IPS-NIHi7 (cell line): ENCODE measurements at regions not wholly inside any gene's neighbourhood (a gene's known extent, or its start where the extent isn't known, plus 50 kb on each side); places are given as distances from the start of the nearest gene placed in this dataset.

ENCODE experiments used
- DNase-seq: peaks from one replicate; pipeline ENCODE4 v3.0.0; 2012; ENCODE audit warnings: mixed read lengths; ENCODE audit errors: extremely low spot score

DNA sequence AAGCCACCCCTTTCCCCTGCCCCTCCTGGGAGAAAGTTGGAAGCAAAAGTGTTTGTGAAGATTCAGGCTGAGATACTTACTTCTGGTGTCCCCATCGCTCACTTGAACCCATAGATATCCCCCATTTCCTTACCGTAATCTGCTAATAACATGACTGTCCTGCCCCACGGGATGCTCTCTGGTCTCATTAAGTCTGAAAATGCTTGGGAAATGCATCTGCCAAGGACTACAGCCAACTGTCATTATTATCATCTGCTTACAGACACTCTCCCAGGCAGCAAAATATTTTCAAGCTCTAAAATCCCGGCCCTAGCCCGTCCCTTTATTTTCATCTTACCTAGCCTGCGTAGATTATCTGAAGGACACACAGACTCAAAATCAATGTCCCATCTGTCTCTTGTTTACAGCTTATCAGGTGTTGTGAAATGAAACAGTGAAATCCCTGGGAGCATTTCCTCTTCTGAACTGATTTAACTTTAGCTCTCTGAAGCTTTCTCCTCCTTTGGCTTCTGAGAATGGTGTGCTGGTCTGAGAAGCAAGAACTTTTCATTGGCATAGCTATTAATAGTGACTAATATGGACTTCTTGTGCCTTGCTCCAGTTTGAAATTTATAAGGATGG lies 126.9 kb upstream of the OSMR start:
- DNase-seq, result no peak

DNA sequence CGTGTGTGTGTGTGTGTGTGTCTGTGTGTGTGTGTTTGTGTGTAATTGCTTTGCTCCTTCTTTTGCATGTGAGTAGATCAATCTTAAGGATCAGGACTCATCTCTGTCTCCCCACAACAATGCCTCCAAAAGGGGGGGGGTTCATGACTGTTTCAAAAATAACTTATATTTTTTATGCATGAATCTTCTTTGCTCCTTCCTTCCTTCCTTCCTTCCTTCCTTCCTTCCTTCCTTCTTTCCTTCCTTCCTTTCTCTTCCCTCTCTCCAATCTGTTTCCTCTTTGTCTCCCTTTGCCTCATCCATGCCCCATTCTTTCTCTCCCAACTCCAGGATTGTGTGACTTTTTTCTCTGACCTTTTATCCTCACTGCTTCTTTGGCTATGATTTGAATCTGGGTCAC lies 126.4 kb upstream of the OSMR start:
- no peak for DNase-seq

GRCh38 chr5:38719916-38720315 lies 125.9 kb upstream of the OSMR start:
- DNase-seq, result no peak

- no peak for DNase-seq
Observed at GRCh38 chr5:38720554-38721361, 125.1 kb upstream of the OSMR start.

- no peak for DNase-seq
Observed at GRCh38 chr5:38722918-38723317, 122.9 kb upstream of the OSMR start.

DNA sequence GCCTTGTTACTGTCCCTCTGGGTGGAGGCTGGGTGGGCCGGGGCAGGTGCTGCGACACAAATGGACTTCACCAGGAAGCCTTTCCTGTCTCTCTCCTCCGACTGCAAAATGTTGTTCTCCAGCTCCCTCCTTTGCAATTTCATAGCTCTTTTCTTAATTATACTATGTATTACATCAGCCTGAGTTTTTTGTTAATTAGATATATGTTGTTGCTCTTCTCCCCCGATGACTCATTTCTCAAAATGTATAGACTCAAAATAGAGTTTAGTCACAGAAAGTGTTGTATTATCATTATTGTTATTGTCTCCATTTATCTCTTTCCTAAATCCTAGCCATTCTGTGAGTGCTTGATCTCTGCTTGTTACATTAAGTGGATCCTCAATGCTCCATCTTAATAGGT lies 122.4 kb upstream of the OSMR start:
- no peak for DNase-seq

- no peak for DNase-seq
Observed at GRCh38 chr5:38724301-38725030, 121.3 kb upstream of the OSMR start.

DNA sequence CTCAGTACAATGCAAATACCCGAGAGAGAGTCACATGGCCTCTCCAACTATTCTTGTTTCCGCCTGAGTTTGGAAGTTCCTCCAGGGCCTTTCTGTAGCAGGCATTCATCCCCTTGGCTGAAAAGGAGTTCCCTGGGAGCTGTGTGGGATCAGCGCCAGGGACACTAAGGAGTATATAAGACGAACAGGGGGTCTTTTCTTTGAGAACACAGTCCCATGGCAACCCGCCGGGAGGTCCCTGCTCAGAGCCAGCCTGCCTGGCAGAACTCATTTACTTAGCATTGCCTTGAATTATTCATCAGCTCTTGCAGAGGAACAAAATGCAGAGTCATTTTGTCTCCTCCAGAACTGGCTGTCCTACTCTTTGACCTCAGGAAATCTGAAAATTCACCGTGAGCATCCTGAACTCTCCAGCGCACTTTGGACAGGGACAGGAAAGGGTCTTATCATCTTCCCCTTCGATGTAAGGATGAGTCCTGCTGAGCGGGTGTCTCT lies 120.4 kb upstream of the OSMR start:
- peak; percentile 19 for DNase-seq

DNA sequence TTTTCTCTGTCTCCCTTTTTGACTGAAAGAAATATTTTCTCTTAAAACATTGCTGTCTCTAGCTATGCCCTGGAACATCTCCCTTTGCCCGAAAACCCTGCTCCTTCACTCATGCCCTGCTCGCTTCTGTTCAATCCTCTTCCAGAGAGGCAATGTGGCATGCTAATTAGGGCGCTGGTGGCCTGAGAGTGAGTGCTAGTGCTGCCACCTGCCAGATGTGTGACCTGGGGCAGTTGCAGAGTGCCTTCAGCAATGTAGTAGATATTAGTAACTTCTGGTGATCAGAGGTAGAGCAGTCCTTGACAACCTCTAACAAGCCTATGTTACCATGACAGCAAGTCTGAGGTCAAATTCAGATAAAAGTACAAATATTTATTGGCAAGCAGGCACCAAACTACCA lies 119.5 kb upstream of the OSMR start:
- no peak for DNase-seq

DNA sequence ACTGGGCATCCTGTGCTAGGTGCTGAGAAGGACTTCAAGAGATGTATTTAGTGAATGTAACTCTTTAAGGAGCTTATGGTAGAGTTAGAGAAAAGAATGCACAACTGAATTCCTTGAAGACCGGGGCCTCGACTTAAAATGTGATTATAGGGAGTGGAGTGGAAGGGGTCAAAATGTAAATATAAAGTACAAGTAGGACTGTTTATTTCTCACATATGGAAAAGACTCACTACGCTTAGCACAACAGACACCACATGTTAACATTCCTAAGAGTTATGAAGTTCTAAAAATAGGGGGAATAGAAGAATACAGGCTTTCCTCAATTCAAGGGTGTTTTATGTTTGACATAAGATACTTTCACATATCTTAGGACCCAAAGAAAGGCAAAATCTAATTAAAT lies 117.8 kb upstream of the OSMR start:
- DNase-seq, result no peak

- no peak for DNase-seq
Observed at GRCh38 chr5:38731461-38731860, 114.4 kb upstream of the OSMR start.

GRCh38 chr5:38734353-38734752 lies 111.5 kb upstream of the OSMR start:
- DNase-seq, result peak; percentile 74

- DNase-seq, result no peak
Observed at GRCh38 chr5:38736089-38736488, 109.7 kb upstream of the OSMR start.

DNA sequence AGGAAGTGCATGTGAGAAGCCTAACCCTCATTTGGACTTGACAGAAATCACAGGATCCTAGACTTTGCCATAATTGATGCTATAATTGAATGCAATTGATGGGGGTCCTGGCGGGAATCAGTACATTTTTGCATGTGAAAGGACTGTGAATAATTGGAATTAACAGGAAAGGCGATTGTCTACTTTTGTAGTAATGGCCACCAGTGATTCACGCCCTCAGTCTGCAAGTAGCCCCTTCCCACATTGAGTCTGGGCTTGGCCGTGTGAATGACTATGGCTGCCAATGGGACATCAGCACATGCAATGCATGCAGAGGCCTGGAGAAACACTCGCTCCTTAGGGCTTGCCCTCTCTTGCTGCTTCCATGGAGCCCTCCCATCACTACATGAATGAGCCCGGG lies 107.8 kb upstream of the OSMR start:
- no peak for DNase-seq

DNA sequence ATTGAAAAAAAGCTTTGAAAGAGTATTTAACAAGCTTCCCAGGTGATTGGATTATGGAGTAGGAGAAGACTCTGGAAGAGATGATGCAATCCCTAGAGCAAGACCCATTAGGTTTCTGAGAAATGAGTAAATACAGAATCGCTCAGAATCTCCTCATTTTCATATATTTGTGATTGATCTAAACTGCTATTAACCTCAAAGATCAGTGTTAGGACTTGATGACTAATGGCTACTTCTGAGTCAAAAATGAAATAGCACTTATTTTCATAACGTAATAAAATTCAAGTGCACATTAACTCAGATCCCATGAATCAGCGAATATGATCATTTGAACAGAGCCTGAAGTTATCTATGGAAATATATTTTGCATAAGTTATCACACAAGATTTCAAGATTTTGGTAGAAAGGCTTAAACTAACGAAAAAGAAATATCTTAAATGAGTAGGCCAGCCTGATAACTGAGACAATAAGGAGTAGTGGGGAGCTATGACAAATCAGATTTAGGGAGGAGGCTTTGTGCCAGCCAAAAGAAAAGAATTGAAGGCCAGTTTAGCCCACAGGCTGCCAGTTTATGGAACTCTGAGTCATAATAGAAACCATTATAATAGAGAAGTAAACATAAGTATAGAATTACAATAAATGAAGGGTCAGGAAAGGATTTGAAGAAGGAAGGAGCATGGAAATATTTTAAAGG lies 106.7 kb upstream of the OSMR start:
- DNase-seq, result no peak

DNA sequence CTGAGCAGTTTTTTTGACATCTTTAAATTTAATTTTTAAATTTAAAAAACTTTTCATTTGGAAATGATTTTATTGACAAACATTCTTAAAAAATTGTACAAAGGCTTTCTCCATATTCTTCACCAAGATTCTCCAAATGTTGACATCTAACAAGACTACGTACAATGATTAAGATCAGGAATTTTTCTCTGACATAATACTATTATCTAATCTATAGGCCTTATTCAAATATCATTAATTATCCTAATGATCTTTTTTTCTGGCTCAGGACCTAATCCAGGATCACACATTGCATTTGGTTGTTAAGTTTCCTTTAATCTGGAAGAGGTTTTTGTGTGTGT lies 106.1 kb upstream of the OSMR start:
- DNase-seq, result no peak

- DNase-seq, result no peak
Observed at GRCh38 chr5:38742821-38743220, 103.0 kb upstream of the OSMR start.

DNA sequence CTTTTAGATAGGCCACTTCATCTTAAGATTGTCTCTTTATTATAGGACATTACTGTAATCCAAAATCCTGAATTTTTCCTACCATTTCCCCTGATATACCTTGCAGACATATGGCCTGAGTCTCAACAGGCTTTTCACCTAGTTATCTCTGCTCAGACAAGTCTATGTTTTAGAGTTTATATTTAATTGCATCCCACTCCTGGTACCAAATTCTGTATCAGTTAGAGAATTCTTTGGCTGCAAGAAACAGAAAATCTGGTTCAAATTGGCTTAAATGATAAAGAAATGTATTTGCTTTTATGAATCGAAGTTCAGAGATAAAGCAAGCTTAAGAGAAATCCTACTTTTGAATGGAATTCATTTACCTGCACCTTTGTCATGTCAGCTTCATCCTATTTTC lies 102.2 kb upstream of the OSMR start:
- DNase-seq, result no peak

- no peak for DNase-seq
Observed at GRCh38 chr5:38745836-38746732, 99.7 kb upstream of the OSMR start.

- no peak for DNase-seq
Observed at GRCh38 chr5:38749861-38750260, 96.0 kb upstream of the OSMR start.

DNA sequence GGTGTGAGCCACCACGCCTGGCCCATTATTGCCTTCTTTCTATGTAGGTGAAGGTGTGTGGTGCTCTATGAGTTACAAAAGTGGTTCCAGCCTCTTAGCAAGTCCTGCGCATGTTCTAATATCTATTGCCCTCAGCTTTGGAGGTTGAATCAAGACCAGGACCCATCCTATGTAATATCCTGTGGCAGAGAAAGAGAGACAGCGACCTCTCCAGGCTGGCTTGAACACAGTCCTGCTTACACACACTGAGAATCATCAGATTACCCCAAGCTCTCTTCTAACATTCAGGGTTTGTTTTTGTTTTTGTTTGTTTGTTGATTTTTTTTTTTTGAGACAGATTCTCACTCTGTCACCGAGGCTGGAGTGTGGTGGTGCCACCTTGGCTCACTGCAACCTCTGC lies 94.7 kb upstream of the OSMR start:
- DNase-seq, result peak; percentile 49
